Neural cell (in vitro differentiated cells): ENCODE measurements at regions not wholly inside any gene's neighbourhood (a gene's known extent, or its start where the extent isn't known, plus 50 kb on each side); places are given as distances from the start of the nearest gene placed in this dataset.

Experiments
- H2AFZ ChIP-seq: fragments of 200-600, 300-800 bp; sonication (generic), shearing (Covaris generic); 2 replicates; pipeline ENCODE4 v1.6.0; 2014; ENCODE audit warnings: low read depth, mild to moderate bottlenecking, antibody characterized with exemption, low read length, moderate library complexity
- H3F3A ChIP-seq: fragments of 200-600 bp; shearing (Covaris generic); 2 replicates; pipeline ENCODE4 v1.6.1; 2016; ENCODE audit warnings: mild to moderate bottlenecking, moderate library complexity, mixed read lengths, antibody characterized with exemption, low read length; ENCODE audit not compliant: insufficient read depth, poor library complexity, severe bottlenecking
- H3K27ac ChIP-seq: fragments of 200-600, 300-800 bp; sonication (generic), shearing (Covaris generic); 2 replicates; pipeline ENCODE4 v1.5.1; 2014; ENCODE audit warnings: mild to moderate bottlenecking, low read length, moderate library complexity
- H3K27me3 ChIP-seq: fragments of 300-800, 200-600 bp; sonication (generic), shearing (Covaris generic); 2 replicates; pipeline ENCODE4 v1.6.0; 2014; ENCODE audit warnings: mild to moderate bottlenecking, low read depth, low read length, moderate library complexity; ENCODE audit not compliant: insufficient read depth
- H3K36me3 ChIP-seq: fragments of 300-800, 200-600 bp; sonication (generic), shearing (Covaris generic); 2 replicates; pipeline ENCODE4 v1.5.1; 2014; ENCODE audit warnings: mild to moderate bottlenecking, antibody characterized with exemption, low read length, moderate library complexity; ENCODE audit not compliant: insufficient read depth
- H3K4me2 ChIP-seq: fragments of 300-800, 200-600 bp; sonication (generic), shearing (Covaris generic); 2 replicates; pipeline ENCODE4 v1.6.0; 2014; ENCODE audit warnings: mild to moderate bottlenecking, low read length
- H3K4me3 ChIP-seq: fragments of 300-800, 200-600 bp; sonication (generic), shearing (Covaris generic); 2 replicates; pipeline ENCODE4 v1.5.1; 2014; ENCODE audit warnings: mild to moderate bottlenecking, low read length, moderate library complexity
- H3K79me2 ChIP-seq: fragments of 200-600 bp; shearing (Covaris generic); replicated peaks from 2 replicates; pipeline ENCODE4 v1.6.0; 2014; ENCODE audit warnings: mild to moderate bottlenecking, low read length, moderate library complexity; ENCODE audit not compliant: insufficient read depth
- H3K9ac ChIP-seq: fragments of 300-800, 200-600 bp; sonication (generic), shearing (Covaris generic); 2 replicates; pipeline ENCODE4 v1.6.1; 2016; ENCODE audit warnings: mild to moderate bottlenecking, low read length, mixed read lengths
- H3K9me2 ChIP-seq: fragments of 200-600 bp; shearing (Covaris generic); 2 replicates; pipeline ENCODE4 v1.6.1; 2016; ENCODE audit warnings: mild to moderate bottlenecking, low read length, mixed read lengths; ENCODE audit not compliant: insufficient read depth
- H3K9me3 ChIP-seq: fragments of 200-600, 300-800 bp; sonication (generic), shearing (Covaris generic); 2 replicates; pipeline ENCODE4 v1.6.1; 2016; ENCODE audit warnings: mild to moderate bottlenecking, mixed run types, low read length, moderate library complexity, mixed read lengths
- H4K20me1 ChIP-seq: fragments of 200-600 bp; shearing (Covaris generic); 2 replicates; pipeline ENCODE4 v1.6.1; 2016; ENCODE audit warnings: mild to moderate bottlenecking, mixed run types; ENCODE audit not compliant: insufficient read depth
- CTCF ChIP-seq: fragments of 450-650 bp; IDR thresholded peaks from 2 replicates; pipeline ENCODE4 v1.5.1; 2014; ENCODE audit warnings: antibody characterized with exemption, mild to moderate bottlenecking, moderate library complexity; ENCODE audit not compliant: poor library complexity, severe bottlenecking
- EP300 ChIP-seq: fragments of 450-650 bp; conservative IDR thresholded peaks from 2 replicates; pipeline ENCODE4 v1.6.1; 2014; ENCODE audit warnings: antibody characterized with exemption, mild to moderate bottlenecking, moderate library complexity; ENCODE audit not compliant: poor library complexity, severe bottlenecking
- EZH2 ChIP-seq: fragments of 200-600, 300-800 bp; shearing (Covaris generic), sonication (generic); IDR thresholded peaks from 2 replicates; pipeline ENCODE4 v1.6.1; 2014; ENCODE audit warnings: antibody characterized with exemption, low read length, borderline replicate concordance, mild to moderate bottlenecking; ENCODE audit not compliant: insufficient read depth, poor library complexity, severe bottlenecking
- MXI1 ChIP-seq: fragments of 450-650 bp; conservative IDR thresholded peaks from 2 replicates; pipeline ENCODE4 v1.6.1; 2014; ENCODE audit warnings: antibody characterized with exemption, mild to moderate bottlenecking; ENCODE audit not compliant: poor library complexity, severe bottlenecking
- POLR2AphosphoS5 ChIP-seq: IDR thresholded peaks from 2 replicates; pipeline ENCODE4 v1.6.1; 2012
- RAD21 ChIP-seq: fragments of 450-650 bp; conservative IDR thresholded peaks from 2 replicates; pipeline ENCODE4 v1.6.1; 2014; ENCODE audit warnings: antibody characterized with exemption, mild to moderate bottlenecking, moderate library complexity
- SMC3 ChIP-seq: fragments of 450-650 bp; conservative IDR thresholded peaks from 2 replicates; pipeline ENCODE4 v1.6.1; 2014; ENCODE audit warnings: antibody characterized with exemption, mild to moderate bottlenecking, moderate library complexity; ENCODE audit not compliant: poor library complexity
- TAF1 ChIP-seq: IDR thresholded peaks from 2 replicates; pipeline ENCODE4 v1.6.1; 2012; ENCODE audit warnings: low read depth
- TF ChIP-seq, protein P1 (sequence below): IDR thresholded peaks from 2 replicates; pipeline ENCODE4 v1.6.1; 2012; ENCODE audit warnings: borderline replicate concordance

DNA sequence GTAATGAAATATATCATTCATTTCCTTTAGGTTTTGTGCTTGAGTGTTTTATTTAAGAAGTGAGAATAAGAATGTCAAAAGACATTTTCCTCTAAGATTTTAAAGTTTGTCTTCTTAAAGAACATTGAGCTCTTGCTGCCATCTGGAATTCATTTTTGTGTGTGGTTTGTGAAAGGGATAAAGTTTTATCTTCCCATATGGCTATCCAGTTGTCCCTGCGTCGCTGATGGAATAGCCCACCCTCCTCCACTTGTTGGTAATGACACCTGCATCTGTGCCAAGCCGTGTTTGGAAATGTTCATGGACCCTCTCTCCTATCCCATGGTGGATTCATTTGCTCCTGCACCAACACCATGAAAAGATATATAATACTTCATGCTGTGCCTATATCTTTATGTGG is 901.5 kb downstream of the BRD1 start:
- Histone ChIP-seq H3F3A (no peaks in the 10 kb centered on the region), H3K9me3 (no peaks in the 10 kb centered on the region), H3K36me3 (no peaks in the 10 kb centered on the region), H2AFZ (no peak overlapping the region), H3K79me2 (no peaks in the 10 kb centered on the region), H3K9ac (no peak overlapping the region), H3K4me3 (no peak overlapping the region), H3K27ac (no peak overlapping the region), H3K4me2 (no peak overlapping the region), H4K20me1 (no peaks in the 10 kb centered on the region), H3K9me2 (no peaks in the 10 kb centered on the region), H3K27me3 (no peaks in the 10 kb centered on the region)
- TF ChIP-seq TAF1 (no peak), CTCF (no peak)
- TF ChIP-seq, protein P1, sequence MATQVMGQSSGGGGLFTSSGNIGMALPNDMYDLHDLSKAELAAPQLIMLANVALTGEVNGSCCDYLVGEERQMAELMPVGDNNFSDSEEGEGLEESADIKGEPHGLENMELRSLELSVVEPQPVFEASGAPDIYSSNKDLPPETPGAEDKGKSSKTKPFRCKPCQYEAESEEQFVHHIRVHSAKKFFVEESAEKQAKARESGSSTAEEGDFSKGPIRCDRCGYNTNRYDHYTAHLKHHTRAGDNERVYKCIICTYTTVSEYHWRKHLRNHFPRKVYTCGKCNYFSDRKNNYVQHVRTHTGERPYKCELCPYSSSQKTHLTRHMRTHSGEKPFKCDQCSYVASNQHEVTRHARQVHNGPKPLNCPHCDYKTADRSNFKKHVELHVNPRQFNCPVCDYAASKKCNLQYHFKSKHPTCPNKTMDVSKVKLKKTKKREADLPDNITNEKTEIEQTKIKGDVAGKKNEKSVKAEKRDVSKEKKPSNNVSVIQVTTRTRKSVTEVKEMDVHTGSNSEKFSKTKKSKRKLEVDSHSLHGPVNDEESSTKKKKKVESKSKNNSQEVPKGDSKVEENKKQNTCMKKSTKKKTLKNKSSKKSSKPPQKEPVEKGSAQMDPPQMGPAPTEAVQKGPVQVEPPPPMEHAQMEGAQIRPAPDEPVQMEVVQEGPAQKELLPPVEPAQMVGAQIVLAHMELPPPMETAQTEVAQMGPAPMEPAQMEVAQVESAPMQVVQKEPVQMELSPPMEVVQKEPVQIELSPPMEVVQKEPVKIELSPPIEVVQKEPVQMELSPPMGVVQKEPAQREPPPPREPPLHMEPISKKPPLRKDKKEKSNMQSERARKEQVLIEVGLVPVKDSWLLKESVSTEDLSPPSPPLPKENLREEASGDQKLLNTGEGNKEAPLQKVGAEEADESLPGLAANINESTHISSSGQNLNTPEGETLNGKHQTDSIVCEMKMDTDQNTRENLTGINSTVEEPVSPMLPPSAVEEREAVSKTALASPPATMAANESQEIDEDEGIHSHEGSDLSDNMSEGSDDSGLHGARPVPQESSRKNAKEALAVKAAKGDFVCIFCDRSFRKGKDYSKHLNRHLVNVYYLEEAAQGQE: no peak

DNA sequence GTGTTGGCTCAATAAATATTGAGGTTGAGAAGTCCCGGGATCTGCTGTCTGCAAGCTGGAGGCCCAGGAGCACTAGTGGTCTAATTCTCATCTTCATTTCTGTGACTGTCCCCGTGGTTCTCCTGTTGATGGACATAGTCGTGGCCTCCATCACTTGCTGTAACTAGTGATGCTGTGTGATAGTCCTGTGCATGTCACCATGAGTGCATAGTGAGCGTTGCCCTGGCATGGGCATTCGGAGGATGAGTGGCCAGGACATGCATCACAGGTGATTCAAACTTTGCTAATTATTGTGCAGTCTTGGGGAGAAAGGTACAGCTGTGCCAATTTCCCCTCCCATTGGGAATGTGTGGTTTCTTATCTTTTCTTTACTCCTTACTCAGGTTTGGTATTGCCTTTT is 902.2 kb downstream of the BRD1 start:
- no peak overlapping the region for H3K4me3 ChIP-seq
- no peaks in the 10 kb centered on the region for H3K9me2 ChIP-seq
- no peak overlapping the region for H3K27ac ChIP-seq
- no peaks in the 10 kb centered on the region for H3K9me3 ChIP-seq
- H3K79me2 ChIP-seq: no peaks in the 10 kb centered on the region
- H3K36me3 ChIP-seq: no peaks in the 10 kb centered on the region
- H3F3A ChIP-seq: no peaks in the 10 kb centered on the region
- TF ChIP-seq CTCF (no peak), TAF1 (no peak), SMC3 (no peak), POLR2AphosphoS5 (no peak), RAD21 (no peak), EP300 (no peak), MXI1 (no peak), EZH2 (no peak)
- TF ChIP-seq, protein P1: no peak
- no peak overlapping the region for H2AFZ ChIP-seq
- no peak overlapping the region for H3K9ac ChIP-seq
- no peak overlapping the region for H3K4me2 ChIP-seq
- H4K20me1 ChIP-seq: no peaks in the 10 kb centered on the region
- no peaks in the 10 kb centered on the region for H3K27me3 ChIP-seq
